ENCODE measurements at regions not wholly inside any gene's neighbourhood (a gene's known extent, or its start where the extent isn't known, plus 50 kb on each side); places are given as distances from the start of the nearest gene placed in this dataset.

GRCh38 chr2:65921116-65921515 lies 488.7 kb upstream of the SPRED2 start:
- TF ChIP-seq TAF1 (IDR thresholded peaks at IDR 0.05; ENCODE audit: low read depth) (no peak), NFIC (IDR thresholded peaks at IDR 0.05) (no peak), EGR1 (IDR thresholded peaks at IDR 0.05) (no peak), MAX (IDR thresholded peaks at IDR 0.05) (no peak), TCF12 (IDR thresholded peaks at IDR 0.05; ENCODE audit: low read depth) (no peak)

GRCh38 chr2:65920659-65921058 lies 488.3 kb upstream of the SPRED2 start:
- no peak for TF ChIP-seq REST (IDR thresholded peaks at IDR 0.05; ENCODE audit: low read depth)
- TF ChIP-seq TEAD4 (IDR thresholded peaks at IDR 0.05), result no peak
- no peak for TF ChIP-seq EP300 (IDR thresholded peaks at IDR 0.05; ENCODE audit: borderline replicate concordance)
- TF ChIP-seq ZBTB7A (IDR thresholded peaks at IDR 0.05; ENCODE audit: low read depth), result no peak
- no peak for TF ChIP-seq USF1 (IDR thresholded peaks at IDR 0.05)
- no peak for TF ChIP-seq TCF12 (IDR thresholded peaks at IDR 0.05; ENCODE audit: low read depth)
- TF ChIP-seq NFIC (IDR thresholded peaks at IDR 0.05), result no peak
- TF ChIP-seq CREB1 (IDR thresholded peaks at IDR 0.05; ENCODE audit: low read depth), result no peak
- no peak for TF ChIP-seq YY1 (IDR thresholded peaks at IDR 0.05; ENCODE audit: low read depth)
- TF ChIP-seq FOXM1 (IDR thresholded peaks at IDR 0.05; ENCODE audit: borderline replicate concordance, low read depth), result no peak
- no peak for TF ChIP-seq MAX (IDR thresholded peaks at IDR 0.05)
- no peak for TF ChIP-seq RAD21 (IDR thresholded peaks at IDR 0.05; ENCODE audit: low read depth)
- TF ChIP-seq EGR1 (IDR thresholded peaks at IDR 0.05), result no peak
- no peak for TF ChIP-seq CEBPB (IDR thresholded peaks at IDR 0.05)
- TF ChIP-seq TAF1 (IDR thresholded peaks at IDR 0.05; ENCODE audit: low read depth), result no peak

GRCh38 chr2:65919550-65920188 lies 487.3 kb upstream of the SPRED2 start:
- no peak for TF ChIP-seq NFIC (IDR thresholded peaks at IDR 0.05)
- TF ChIP-seq USF1 (IDR thresholded peaks at IDR 0.05), result no peak
- no peak for TF ChIP-seq TAF1 (IDR thresholded peaks at IDR 0.05; ENCODE audit: low read depth)
- TF ChIP-seq EP300 (IDR thresholded peaks at IDR 0.05; ENCODE audit: borderline replicate concordance), result no peak
- TF ChIP-seq ZBTB7A (IDR thresholded peaks at IDR 0.05; ENCODE audit: low read depth), result no peak
- no peak for TF ChIP-seq TCF12 (IDR thresholded peaks at IDR 0.05; ENCODE audit: low read depth)
- TF ChIP-seq CREB1 (IDR thresholded peaks at IDR 0.05; ENCODE audit: low read depth), result no peak
- no peak for TF ChIP-seq RAD21 (IDR thresholded peaks at IDR 0.05; ENCODE audit: low read depth)
- TF ChIP-seq YY1 (IDR thresholded peaks at IDR 0.05; ENCODE audit: low read depth), result no peak

- TF ChIP-seq RAD21 (IDR thresholded peaks at IDR 0.05; ENCODE audit: low read depth) (peak; percentile 70), TCF12 (IDR thresholded peaks at IDR 0.05; ENCODE audit: low read depth) (no peak)
These were observed 486.4 kb upstream of the SPRED2 start for GRCh38 chr2:65918760-65919187.

GRCh38 chr2:65917986-65918385 lies 485.6 kb upstream of the SPRED2 start:
- TF ChIP-seq EP300 (IDR thresholded peaks at IDR 0.05; ENCODE audit: borderline replicate concordance) (no peak), ZBTB7A (IDR thresholded peaks at IDR 0.05; ENCODE audit: low read depth) (no peak), CEBPB (IDR thresholded peaks at IDR 0.05) (no peak), TCF12 (IDR thresholded peaks at IDR 0.05; ENCODE audit: low read depth) (no peak), NFIC (IDR thresholded peaks at IDR 0.05) (no peak)

- TF ChIP-seq YY1 (IDR thresholded peaks at IDR 0.05; ENCODE audit: low read depth) (no peak), TCF12 (IDR thresholded peaks at IDR 0.05; ENCODE audit: low read depth) (no peak), TEAD4 (IDR thresholded peaks at IDR 0.05) (no peak), MAX (IDR thresholded peaks at IDR 0.05) (no peak), CEBPB (IDR thresholded peaks at IDR 0.05) (no peak), USF1 (IDR thresholded peaks at IDR 0.05) (no peak), REST (IDR thresholded peaks at IDR 0.05; ENCODE audit: low read depth) (no peak), TAF1 (IDR thresholded peaks at IDR 0.05; ENCODE audit: low read depth) (no peak), EGR1 (IDR thresholded peaks at IDR 0.05) (no peak), CREB1 (IDR thresholded peaks at IDR 0.05; ENCODE audit: low read depth) (no peak), FOXM1 (IDR thresholded peaks at IDR 0.05; ENCODE audit: borderline replicate concordance, low read depth) (no peak), EP300 (IDR thresholded peaks at IDR 0.05; ENCODE audit: borderline replicate concordance) (no peak), NFIC (IDR thresholded peaks at IDR 0.05) (no peak), ZBTB7A (IDR thresholded peaks at IDR 0.05; ENCODE audit: low read depth) (no peak)
These were observed 484.4 kb upstream of the SPRED2 start for GRCh38 chr2:65916785-65917295.
